Small intestine (tissue), 7 donors: ENCODE measurements at regions not wholly inside any gene's neighbourhood (a gene's known extent, or its start where the extent isn't known, plus 50 kb on each side); places are given as distances from the start of the nearest gene placed in this dataset.

ENCODE experiments used
- DNase-seq, 2 donors: peaks; one replicate each; pipeline versions ENCODE4 v3.0.0 to v3.0.0-alpha.2; 2013
- FAIRE-seq: peaks from 2 replicates; lab custom pipeline; 2012; peaks lifted over from hg19 to GRCh38; lab: Jason Lieb, UNC
- H3K27ac ChIP-seq, 3 donors: one replicate each; pipeline ENCODE4 v1.5.1; 2013; ENCODE audit warnings: low read length in 2 of 3, mild to moderate bottlenecking in 2 of 3, control low read depth in 1 of 3, inconsistent platforms in 1 of 3, low read depth in 1 of 3, moderate library complexity in 1 of 3
- H3K27me3 ChIP-seq, 3 donors: one replicate each; pipeline ENCODE4 v1.6.1; 2013; ENCODE audit warnings: low read length in 3 of 3, inconsistent platforms in 1 of 3; ENCODE audit not compliant: control insufficient read depth in 3 of 3, insufficient read depth in 3 of 3
- H3K36me3 ChIP-seq, 3 donors: one replicate each; pipeline ENCODE4 v1.6.1; 2013; ENCODE audit warnings: low read length in 3 of 3, inconsistent platforms in 1 of 3, low read depth in 1 of 3, mild to moderate bottlenecking in 1 of 3, moderate library complexity in 1 of 3; ENCODE audit not compliant: control insufficient read depth in 3 of 3, insufficient read depth in 2 of 3
- H3K4me1 ChIP-seq, 3 donors: one replicate each; pipeline ENCODE4 v1.6.1; 2013; ENCODE audit warnings: low read length in 2 of 3, inconsistent platforms in 1 of 3, low read depth in 1 of 3, mild to moderate bottlenecking in 1 of 3, moderate library complexity in 1 of 3; ENCODE audit not compliant: control insufficient read depth in 3 of 3, insufficient read depth in 2 of 3
- H3K4me3 ChIP-seq, 3 donors: one replicate each; pipeline ENCODE4 v1.5.1; 2013; ENCODE audit warnings: low read length in 3 of 3, control low read depth in 1 of 3, inconsistent platforms in 1 of 3, low read depth in 1 of 3, mild to moderate bottlenecking in 1 of 3, moderate library complexity in 1 of 3
- H3K9me3 ChIP-seq, 2 donors: one replicate each; pipeline ENCODE4 v1.6.1; 2013; ENCODE audit warnings: low read depth in 1 of 2, low read length in 1 of 2; ENCODE audit not compliant: control insufficient read depth in 2 of 2, insufficient read depth in 1 of 2
- WGBS, 3 donors: extraction: QIAGEN DNeasy Blood & Tissue Kit; methylation state at CpG; one replicate each; pipeline ENCODE4 v1.1.7; 2013; 5-methylcytosine and 5-hydroxymethylcytosine counted together
- donor health status: healthy with polysubstance abuse.
- donor health status: control.
- donor health status: control.
- donor health status: Bipolar disorder and iron deficiency.
- donor health status: healthy.

DNA sequence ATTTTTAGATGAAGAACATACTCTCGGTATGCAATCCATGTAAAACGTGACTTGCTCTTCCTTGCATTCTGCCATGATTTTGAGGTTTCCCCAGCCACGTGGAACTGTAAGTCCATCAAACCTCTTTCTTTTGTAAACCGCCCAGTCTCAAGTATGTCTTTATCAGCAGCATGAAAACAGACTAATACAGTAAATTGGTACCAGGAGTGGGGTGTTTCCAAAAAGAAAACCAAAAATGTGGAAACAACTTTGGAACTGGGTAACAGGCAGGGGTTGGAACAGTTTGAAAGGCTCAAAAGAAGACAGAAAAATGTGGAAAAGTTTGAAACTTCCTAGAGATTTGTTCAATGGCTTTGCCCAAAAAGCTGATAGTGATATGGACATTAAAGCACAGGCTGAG is 1957.9 kb downstream of the SUCLG1 start:
- Histone ChIP-seq H3K4me3 (no peak overlapping the region), H3K4me1 (peaks cover 0 to 2% (median 0%) of the 10 kb centered on the region in 3 donors), H3K9me3 (peaks cover 1 to 15% of the 10 kb centered on the region in 2 donors), H3K27me3 (no peaks in the 10 kb centered on the region), H3K36me3 (no peaks in the 10 kb centered on the region), H3K27ac (no peak overlapping the region)
- DNase-seq (no peak), FAIRE-seq (no peak)
- WGBS, 3 donors: 82 to 92% (median 87%) methylated on average over 4 of the region's 4 CpGs

DNA sequence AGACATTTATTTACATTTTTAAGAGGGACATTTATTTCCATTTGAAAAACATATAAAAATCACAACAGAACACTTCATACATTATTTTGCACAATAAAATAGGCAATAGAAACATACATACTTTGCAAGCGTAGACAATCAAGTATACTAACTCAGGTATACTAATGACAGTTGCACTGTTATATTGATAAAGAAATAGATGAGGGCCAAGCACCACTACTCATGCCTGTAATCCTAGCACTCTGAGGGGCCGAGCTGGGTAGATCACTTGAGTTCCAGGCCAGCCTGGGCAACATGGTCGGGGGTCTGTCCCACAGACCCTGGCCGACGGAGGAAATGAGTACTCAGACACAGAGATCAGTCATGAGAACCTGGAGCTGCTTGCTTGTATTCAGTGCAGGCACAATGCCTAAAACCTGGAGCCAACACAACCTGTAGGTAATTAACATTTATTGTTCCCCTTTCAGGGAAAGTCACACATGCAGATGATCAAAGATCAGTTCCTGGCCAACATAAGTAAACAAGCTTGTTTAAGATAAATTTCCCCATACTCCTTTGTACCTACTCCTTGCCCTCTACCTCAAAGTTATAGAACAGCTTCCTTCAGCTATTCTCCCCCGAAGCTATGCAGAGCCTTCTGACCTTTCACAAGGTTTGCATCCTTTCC is 1960.2 kb downstream of the SUCLG1 start:
- Histone ChIP-seq H3K4me1 (peaks cover 0 to 2% (median 0%) of the 10 kb centered on the region in 3 donors), H3K4me3 (no peak overlapping the region), H3K36me3 (no peaks in the 10 kb centered on the region), H3K27ac (no peak overlapping the region), H3K9me3 (peaks cover 1 to 15% of the 10 kb centered on the region in 2 donors), H3K27me3 (no peaks in the 10 kb centered on the region)
- DNase-seq (peak; percentile 57 to 68), FAIRE-seq (peak; percentile 10)
- 11 to 53% (median 26%) methylated on average over 6 of the region's 6 CpGs for WGBS, 3 donors

DNA sequence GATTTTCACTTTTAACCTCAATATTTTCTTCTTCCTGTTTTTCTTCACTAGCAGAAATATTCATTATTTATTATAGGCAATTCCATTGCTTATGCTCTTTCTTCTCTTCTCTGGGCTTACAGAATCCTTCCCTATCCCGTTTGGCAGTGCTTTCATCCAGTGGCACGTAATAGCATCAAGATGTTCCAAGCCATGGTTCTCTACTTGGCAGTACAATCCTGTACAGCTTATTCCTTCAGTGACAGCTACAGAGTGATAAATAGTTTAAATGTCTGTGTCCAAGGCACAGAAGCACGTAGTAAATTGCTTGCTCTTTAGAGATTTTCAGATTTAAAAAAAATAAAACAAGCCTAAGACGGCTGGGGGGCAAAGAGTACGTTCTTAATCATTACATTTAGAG is 1964.3 kb downstream of the SUCLG1 start:
- H3K4me3 ChIP-seq: no peak overlapping the region
- DNase-seq: no peak
- H3K4me1 ChIP-seq: peaks cover 0 to 2% (median 0%) of the 10 kb centered on the region in 3 donors
- no peaks in the 10 kb centered on the region for H3K36me3 ChIP-seq
- no peaks in the 10 kb centered on the region for H3K9me3 ChIP-seq
- 56 to 78% (median 73%) methylated on average over 5 of the region's 5 CpGs for WGBS, 3 donors
- H3K27ac ChIP-seq: no peak overlapping the region
- no peaks in the 10 kb centered on the region for H3K27me3 ChIP-seq
- FAIRE-seq: no peak

DNA sequence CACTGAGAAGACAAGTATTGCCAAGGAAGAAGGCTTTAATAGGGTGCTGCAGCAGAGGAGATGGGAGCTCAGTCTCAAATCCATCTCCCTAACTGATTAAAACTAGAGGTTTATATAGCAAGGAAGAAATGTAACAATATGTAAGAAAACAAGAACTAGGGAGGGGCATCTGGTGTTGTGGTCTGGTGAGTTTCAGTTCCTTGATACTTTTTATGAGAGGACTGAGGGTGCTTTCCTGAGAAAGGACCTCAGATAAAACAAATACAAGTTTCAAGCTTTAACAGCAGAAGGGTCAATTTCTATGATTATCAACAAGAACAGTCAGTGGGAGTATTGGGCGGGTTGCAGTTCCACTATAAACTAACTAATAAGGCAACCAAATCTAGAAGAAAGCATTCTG is 1967.5 kb downstream of the SUCLG1 start:
- DNase-seq (no peak), FAIRE-seq (no peak)
- Histone ChIP-seq H3K9me3 (no peaks in the 10 kb centered on the region), H3K27me3 (no peaks in the 10 kb centered on the region), H3K27ac (no peak overlapping the region), H3K4me3 (no peak overlapping the region), H3K36me3 (no peaks in the 10 kb centered on the region), H3K4me1 (no peaks in the 10 kb centered on the region)
- 78 to 86% (median 80%) methylated on average over 1 of the region's 1 CpG for WGBS, 3 donors

DNA sequence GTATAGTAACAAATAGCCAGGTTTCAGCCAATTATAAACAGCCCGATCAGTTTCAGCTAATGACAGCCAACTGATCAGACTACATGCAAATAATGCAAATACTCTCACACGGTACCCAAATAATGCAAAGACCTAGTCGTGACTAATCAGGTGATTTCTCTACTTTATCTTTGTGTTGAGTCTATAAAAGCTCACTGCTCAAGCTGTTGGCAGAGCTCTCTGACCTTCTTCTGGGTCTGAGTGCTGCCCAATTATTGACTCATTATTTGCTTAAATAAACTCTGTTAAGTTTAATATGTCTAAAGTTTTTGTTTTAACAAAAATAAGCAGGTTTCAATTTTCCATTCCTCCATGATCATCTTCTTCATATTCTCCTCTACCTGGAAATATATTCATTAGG is 1971.7 kb downstream of the SUCLG1 start:
- no peaks in the 10 kb centered on the region for H3K4me1 ChIP-seq
- 35 to 69% (median 48%) methylated on average over 3 of the region's 3 CpGs for WGBS, 3 donors
- H3K36me3 ChIP-seq: no peaks in the 10 kb centered on the region
- FAIRE-seq: no peak
- no peaks in the 10 kb centered on the region for H3K27me3 ChIP-seq
- no peak overlapping the region for H3K4me3 ChIP-seq
- DNase-seq: no peak
- H3K27ac ChIP-seq: no peak overlapping the region
- H3K9me3 ChIP-seq: no peaks in the 10 kb centered on the region

DNA sequence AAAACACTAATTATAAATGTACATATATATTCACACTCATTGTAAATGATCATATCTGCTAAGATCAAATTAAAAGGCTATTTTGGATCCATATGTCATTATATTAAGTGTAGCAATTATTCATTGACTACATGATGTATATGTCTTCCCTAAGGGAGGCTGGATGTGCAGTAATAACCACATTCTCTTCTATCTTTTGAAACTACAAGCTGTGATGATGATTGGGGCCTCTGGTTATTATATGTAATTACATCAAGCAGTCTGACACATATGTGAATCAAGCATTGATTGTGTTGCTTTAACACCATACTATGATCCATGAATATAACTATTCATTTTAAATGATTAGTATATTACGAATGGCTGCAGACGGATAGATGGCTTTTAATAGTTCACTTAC is 1973.4 kb downstream of the SUCLG1 start:
- no peak overlapping the region for H3K27ac ChIP-seq
- FAIRE-seq (no peak), DNase-seq (no peak)
- no peaks in the 10 kb centered on the region for H3K36me3 ChIP-seq
- WGBS, 3 donors: 92 to 97% (median 93%) methylated on average over 2 of the region's 2 CpGs
- no peaks in the 10 kb centered on the region for H3K9me3 ChIP-seq
- H3K4me1 ChIP-seq: no peaks in the 10 kb centered on the region
- no peaks in the 10 kb centered on the region for H3K27me3 ChIP-seq
- H3K4me3 ChIP-seq: no peak overlapping the region

DNA sequence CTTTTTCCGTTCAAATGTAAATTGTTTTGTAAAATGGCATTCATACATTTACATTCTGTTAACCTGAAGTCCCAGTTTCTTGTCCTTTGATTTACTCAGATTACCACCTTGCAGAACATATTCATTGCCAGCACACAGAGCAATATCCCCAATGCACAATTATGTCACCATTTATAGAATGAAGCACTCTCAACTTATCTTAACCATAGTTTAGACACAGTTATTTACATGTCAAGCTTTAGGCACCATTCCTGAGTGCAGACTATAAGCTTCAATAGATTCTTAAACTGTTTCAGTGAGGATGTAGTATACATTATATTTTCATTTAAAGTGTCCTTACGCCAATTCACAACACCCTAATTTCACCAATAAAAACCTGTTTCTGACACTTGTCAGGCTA is 1977.9 kb downstream of the SUCLG1 start:
- H3K36me3 ChIP-seq: no peaks in the 10 kb centered on the region
- no peak for FAIRE-seq
- WGBS, 3 donors: 78 to 88% (median 85%) methylated on average over 2 of the region's 2 CpGs

DNA sequence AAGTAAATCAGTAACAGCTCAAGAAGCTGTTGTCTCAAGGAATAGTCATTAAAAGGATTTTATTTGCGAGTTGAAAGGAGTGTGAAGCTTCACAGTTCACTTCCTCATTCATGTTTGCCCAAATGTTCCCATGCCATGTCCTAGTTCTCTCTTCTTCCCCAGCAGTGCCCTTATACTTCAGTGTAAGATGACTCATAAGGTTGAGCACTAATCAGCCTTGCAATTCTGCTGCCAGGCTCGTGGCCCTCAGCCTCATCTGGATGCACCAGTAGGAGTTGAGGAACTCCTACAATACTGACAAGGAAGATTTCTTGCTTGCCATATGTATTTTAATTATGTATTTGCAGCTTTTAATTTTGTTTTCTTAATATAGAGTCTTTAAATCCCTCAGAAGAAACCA is 1980.4 kb downstream of the SUCLG1 start:
- H3K27me3 ChIP-seq: no peaks in the 10 kb centered on the region
- no peak overlapping the region for H3K27ac ChIP-seq
- WGBS, 3 donors: 34 to 70% (median 37%) methylated on average over 2 of the region's 2 CpGs
- H3K4me3 ChIP-seq: no peak overlapping the region
- no peak for FAIRE-seq
- no peaks in the 10 kb centered on the region for H3K9me3 ChIP-seq
- DNase-seq: no peak
- H3K4me1 ChIP-seq: no peaks in the 10 kb centered on the region
- no peaks in the 10 kb centered on the region for H3K36me3 ChIP-seq

More for the DNA sequence above, 1977.9 kb downstream of the SUCLG1 start:
- Histone ChIP-seq H3K27me3 (no peaks in the 10 kb centered on the region), H3K9me3 (no peaks in the 10 kb centered on the region), H3K27ac (no peak overlapping the region), H3K4me1 (no peaks in the 10 kb centered on the region), H3K4me3 (no peak overlapping the region)
- DNase-seq: no peak

DNA sequence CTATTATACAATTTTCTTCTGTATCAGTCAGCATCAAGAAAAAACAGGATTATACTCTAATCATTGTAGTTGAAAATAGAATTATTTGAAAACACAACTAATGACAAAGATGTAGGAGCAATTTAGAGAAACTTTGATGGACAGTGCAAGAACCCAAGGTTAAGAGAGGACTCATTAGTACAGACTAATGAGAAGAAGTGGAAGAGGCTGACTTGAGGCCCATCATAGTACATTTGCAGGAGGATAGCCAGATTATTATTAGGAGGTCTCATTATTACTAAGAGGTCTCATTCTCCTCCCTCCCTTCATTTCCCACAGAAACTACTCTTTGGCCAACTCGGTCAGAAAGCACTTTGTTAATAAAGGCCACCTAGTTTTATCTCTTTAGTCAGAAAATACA is 1983.0 kb downstream of the SUCLG1 start:
- H3K4me1 ChIP-seq: no peaks in the 10 kb centered on the region
- DNase-seq (no peak), FAIRE-seq (no peak)
- no peak overlapping the region for H3K27ac ChIP-seq
- H3K9me3 ChIP-seq: no peaks in the 10 kb centered on the region
- 45 to 67% (median 65%) methylated on average over 1 of the region's 1 CpG for WGBS, 3 donors
- H3K4me3 ChIP-seq: no peak overlapping the region
- no peaks in the 10 kb centered on the region for H3K36me3 ChIP-seq
- H3K27me3 ChIP-seq: no peaks in the 10 kb centered on the region
